ENCODE measurements at regions not wholly inside any gene's neighbourhood (a gene's known extent, or its start where the extent isn't known, plus 50 kb on each side); places are given as distances from the start of the nearest gene placed in this dataset.

DNA sequence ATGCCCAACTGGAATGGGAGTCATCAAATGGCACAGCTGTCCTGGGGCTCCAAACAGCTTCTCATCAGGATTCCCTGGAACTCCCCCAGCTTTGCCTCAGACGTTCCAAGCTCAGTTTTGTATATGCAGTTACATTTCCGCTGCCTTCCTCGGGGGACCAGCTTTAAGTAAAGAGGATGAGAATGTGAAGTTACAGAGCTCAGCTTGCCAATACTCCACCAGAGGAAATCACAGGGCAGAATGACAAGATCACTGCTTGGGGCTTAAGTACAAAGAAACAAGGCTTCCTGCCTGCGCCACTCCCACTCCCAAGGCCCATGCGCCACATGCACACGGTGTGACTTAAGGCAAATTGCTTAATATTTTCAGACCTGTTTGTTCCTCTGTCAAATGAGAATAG lies 272.4 kb upstream of the CDH11 start:
- TF ChIP-seq, protein P1, sequence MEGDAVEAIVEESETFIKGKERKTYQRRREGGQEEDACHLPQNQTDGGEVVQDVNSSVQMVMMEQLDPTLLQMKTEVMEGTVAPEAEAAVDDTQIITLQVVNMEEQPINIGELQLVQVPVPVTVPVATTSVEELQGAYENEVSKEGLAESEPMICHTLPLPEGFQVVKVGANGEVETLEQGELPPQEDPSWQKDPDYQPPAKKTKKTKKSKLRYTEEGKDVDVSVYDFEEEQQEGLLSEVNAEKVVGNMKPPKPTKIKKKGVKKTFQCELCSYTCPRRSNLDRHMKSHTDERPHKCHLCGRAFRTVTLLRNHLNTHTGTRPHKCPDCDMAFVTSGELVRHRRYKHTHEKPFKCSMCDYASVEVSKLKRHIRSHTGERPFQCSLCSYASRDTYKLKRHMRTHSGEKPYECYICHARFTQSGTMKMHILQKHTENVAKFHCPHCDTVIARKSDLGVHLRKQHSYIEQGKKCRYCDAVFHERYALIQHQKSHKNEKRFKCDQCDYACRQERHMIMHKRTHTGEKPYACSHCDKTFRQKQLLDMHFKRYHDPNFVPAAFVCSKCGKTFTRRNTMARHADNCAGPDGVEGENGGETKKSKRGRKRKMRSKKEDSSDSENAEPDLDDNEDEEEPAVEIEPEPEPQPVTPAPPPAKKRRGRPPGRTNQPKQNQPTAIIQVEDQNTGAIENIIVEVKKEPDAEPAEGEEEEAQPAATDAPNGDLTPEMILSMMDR (IDR thresholded peaks at IDR 0.05): no peak
- TF ChIP-seq EP300 (IDR thresholded peaks at IDR 0.05): no peak
